ENCODE measurements at regions not wholly inside any gene's neighbourhood (a gene's known extent, or its start where the extent isn't known, plus 50 kb on each side); places are given as distances from the start of the nearest gene placed in this dataset.

DNA sequence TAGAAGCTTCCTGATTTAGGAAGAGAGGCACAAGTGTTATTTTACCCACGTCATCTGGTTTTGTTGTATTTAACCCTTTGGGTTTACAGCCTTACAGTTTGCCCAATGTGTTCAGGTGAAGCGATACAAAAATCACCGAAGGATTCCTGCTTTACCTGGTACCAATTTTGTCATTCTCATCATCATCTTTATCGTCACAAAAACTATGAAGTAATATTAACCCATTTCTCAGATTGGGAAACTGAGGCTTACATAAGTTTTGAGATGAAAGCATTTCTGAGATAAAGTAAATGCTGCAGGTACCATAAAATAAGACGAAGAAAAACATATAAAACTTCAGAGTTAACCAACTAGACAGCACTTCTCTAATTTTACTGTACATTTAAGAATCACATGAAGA lies 370.6 kb upstream of the OR4E1 start:
- no peak for DNase-seq (ENCODE audit: low read depth in 2 of 2)

DNA sequence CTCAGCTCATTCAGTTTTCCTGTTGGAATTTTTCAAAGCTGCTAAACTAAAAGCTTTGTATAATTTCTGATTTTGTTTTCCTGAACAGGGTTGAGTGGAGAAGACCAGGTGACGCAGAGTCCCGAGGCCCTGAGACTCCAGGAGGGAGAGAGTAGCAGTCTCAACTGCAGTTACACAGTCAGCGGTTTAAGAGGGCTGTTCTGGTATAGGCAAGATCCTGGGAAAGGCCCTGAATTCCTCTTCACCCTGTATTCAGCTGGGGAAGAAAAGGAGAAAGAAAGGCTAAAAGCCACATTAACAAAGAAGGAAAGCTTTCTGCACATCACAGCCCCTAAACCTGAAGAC lies 367.1 kb upstream of the OR4E1 start:
- DNase-seq (ENCODE audit: low read depth in 2 of 2) = no peak

DNA sequence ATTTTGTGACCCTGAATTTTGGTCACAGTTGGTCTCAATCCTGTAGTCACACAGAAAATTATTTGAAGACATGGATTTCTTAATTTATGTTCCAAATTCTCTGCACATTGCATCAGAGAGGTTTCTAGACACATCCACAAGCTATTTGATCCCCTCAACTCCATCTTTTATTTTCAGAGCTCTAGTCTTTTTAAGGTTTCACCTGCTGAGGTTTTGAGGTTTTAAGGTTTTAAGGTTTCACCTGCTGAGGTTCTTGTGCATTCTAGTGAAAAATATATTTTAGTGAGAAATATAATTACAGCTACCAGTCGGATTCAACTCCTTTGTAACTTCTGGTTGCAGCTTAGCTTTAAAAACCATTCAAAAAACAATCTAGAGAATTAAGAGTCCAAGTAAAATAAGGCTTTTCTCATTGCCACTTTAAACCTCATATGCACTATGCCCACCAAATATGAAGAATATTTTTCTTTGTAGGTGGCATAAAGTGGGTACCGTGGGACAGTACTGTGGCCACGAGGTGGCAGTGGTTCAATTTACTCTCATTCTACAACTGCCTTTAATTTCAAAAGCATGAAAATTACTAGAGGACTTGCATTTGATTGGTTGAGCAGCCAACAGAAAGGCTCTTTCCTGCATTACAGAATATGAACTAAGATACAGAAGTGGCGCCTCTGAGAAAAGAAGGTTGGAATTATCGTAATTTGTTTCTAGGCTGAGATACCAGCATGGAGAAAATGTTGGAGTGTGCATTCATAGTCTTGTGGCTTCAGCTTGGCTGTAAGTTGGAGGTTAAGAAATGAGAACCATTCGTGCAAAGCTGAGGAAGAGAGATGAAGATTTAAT lies 366.5 kb upstream of the OR4E1 start:
- peak; percentile 10 to 19 for DNase-seq (ENCODE audit: low read depth in 2 of 2)

DNA sequence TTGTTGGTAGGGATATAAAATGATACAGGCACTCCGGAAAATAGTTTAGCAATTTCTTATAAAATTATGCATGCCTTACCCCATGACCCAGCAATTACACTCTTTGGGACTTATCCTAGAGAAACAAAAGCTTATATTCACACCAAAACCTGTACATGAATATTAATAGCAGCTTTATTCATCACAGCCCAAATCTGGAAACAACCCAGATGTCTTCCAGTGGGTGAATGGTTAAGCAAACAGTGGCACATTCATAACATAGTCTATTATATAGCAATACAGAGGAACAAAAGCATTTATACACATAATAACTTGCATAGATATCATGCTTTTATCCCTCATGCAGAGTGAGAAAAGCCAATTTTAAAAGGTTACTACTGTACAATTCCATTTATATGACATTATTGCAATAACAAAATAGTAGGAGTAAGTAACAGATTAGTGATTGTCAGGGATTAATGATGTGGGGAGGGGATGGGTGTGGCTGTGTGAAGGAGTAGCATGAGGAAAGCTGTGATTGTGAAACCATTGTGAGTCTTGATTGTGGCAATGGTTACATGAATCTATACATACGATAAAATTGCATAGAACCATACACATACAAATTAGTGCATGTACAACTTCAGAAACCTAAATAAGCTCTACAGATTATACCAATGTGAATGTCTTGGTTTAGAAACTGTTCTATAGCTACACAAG lies 363.1 kb upstream of the OR4E1 start:
- DNase-seq (ENCODE audit: low read depth in 2 of 2) = no peak

DNA sequence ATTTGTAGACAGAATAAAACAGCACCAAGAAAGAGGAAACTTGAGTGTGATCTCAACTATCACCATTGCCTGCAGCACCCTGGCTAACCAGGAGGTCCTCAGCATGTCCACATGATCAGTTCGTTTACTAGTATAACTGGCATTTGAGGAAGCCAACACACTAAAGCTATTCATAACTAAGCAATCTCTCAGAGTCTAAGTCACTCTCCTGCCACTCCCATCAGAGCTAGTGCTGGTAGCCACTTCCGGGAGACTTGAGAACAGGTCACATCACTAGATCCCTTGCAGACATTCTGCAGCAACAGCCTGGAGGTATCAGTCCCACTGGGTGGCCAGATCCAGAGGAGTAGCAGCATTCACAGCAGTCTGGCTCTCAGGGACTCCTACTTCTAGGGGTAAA lies 352.9 kb upstream of the OR4E1 start:
- DNase-seq (ENCODE audit: low read depth in 2 of 2) = no peak

DNA sequence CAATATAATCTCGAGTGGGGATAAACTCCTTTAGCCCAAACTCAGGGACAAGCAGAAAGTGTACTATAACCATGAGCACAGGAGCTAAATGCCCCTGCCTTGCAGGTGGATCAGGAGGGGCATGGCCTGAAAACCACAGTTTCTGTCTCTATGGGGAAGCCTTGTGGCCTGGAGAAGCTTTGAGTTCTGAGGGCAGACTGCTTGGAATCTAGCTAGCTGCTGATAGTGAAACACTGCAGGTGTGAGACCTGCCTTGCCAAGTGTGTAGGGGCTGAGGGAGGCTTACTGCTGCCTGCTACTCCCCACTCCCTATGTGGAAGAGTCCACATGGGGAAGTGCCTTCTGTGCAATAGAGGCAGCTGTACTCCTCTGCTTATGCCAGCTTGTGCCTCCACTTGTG lies 352.3 kb upstream of the OR4E1 start:
- DNase-seq (ENCODE audit: low read depth in 2 of 2) = no peak

DNA sequence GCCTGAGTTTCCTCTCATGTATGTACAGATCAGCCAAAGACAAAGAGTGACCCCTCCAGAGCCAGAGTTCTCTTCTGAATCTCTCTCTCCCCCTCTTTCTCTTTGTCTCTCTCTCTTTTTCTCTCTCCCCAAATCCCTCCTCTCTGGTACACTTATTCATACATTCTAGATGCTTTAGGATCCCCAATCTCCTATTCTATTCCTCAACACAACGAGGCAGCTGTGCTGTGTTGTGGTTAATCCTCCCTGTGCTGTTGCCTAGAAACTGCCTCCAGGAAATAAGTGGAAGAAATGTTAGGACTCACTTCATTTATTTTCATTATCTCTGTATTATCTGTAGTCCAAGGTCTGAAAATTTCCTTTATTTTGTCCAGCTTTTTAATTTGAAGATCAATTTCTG lies 350.5 kb upstream of the OR4E1 start:
- DNase-seq (ENCODE audit: low read depth in 2 of 2) = no peak

DNA sequence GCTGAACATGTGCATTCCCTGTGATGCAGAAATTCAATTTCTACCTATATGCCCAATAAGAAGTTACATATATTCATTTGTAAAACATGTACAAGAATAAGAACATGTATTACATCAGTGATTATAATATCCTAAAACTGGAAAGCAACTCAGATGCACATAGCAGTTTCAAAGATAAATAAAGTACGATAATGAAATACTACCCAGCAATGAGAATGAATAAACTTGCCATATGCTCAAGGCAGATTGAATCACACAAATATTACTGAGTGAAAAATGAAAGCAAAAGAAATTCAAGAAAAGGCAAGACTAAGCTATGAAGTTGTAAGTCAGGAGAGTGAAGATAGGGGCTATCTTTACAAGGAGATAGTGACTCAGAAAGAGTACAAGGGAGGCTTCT lies 345.3 kb upstream of the OR4E1 start:
- no peak for DNase-seq (ENCODE audit: low read depth in 2 of 2)

DNA sequence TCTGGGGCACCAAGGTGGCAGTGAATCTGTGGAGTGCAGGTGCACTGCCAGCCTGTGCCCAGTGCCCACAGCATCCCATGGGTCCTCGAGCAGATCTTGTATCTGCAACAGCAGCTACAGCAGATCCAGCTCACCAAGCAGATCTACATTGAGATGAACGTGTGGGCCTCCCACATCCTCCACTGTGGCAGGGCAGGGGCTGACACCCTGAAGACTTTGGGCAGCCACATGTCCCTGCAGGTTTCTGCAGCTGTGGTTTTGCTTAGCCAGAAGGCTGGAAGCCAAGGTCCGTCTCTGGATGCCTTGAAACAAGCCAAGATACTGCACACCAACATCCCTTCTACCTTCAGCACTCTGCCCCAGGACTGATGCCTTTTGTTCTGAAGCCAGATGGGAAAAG lies 338.8 kb upstream of the OR4E1 start:
- no peak for DNase-seq (ENCODE audit: low read depth in 2 of 2)

DNA sequence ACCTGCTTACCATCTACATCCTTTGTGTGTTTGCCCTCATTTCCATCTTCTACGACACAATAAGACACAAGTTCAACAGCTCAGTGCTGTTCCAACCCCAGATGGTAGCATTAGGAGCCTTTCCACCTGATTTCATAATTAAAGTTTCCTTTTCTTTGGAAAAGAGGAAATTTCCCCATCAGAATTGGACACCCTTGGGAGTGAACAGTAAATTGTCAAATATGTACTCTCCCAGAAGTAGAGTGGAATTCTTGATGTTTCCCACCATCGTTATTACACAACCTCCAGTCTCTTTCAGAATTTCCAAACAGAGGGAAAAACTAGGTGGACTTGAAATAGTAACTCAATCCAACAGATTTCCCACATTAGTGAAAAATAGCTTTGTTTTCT lies 337.6 kb upstream of the OR4E1 start:
- DNase-seq (ENCODE audit: low read depth in 2 of 2) = no peak

DNA sequence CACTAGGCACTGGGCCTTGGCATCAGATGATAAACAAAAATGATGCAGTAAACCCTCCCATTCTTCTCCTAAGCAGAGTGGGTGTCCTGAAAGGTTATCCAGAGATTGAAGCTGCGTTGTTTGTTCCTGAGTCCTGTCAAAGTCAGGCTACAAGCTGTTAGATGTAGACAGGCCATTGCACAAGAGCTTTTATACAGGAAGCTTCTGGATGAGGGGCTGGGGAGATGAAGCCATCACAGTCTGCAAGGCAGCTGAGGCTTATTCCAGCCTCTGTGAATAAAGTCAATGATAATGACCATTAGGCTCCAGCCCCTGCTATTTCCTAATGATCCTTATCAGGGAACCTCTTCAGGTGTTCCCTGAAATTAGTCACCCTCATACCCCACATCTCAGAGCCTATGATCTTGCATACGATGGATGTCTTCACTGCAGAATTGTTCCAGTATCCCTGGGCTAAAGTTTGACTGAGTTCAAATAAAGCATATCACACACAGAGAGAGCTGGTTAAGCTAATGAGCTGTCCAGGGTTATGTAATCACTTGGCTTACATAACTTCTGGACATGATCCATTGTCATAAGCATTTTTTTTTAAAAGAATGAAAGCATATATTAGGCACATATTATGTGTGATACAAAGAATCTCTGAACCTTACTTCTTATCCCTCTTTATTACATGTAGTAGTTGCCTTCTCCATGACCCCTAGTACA lies 337.1 kb upstream of the OR4E1 start:
- no peak for DNase-seq (ENCODE audit: low read depth in 2 of 2)

DNA sequence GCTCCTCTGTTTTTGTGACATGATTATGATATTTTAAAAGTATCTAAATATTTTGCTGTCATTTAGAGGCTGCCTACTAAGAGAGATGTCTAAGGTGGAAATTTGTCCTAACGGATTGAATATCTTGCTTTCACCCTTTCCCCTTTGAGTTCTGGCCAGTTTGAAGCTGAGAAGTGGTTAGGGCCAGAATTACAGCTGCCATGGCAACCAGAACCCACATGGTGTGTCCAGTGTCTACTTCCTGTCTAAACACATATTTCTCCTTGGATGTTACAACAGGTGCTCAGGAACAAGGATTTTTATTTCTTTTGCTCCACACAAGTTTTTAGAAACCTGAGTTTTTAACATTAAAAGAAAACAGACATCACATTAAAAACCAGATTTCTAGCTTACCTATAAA lies 335.1 kb upstream of the OR4E1 start:
- no peak for DNase-seq (ENCODE audit: low read depth in 2 of 2)

DNA sequence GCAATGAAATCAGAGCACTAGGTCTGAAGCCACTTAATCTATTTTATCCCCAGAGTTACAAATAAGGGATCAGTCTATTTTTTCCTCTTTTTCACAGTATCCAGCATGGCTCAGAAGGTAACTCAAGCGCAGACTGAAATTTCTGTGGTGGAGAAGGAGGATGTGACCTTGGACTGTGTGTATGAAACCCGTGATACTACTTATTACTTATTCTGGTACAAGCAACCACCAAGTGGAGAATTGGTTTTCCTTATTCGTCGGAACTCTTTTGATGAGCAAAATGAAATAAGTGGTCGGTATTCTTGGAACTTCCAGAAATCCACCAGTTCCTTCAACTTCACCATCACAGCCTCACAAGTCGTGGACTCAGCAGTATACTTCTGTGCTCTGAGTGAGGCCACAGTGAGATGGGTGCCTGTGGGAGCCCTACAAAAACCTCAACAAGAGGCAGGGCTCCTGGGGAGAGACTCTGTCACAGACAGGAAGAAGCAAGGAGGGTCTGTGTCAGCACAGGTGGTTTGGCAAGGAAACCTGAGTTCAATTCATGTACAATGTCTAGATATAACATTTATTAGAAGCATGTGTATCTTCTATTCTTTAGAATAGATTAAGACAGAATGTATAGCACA lies 334.3 kb upstream of the OR4E1 start:
- no peak for DNase-seq (ENCODE audit: low read depth in 2 of 2)

DNA sequence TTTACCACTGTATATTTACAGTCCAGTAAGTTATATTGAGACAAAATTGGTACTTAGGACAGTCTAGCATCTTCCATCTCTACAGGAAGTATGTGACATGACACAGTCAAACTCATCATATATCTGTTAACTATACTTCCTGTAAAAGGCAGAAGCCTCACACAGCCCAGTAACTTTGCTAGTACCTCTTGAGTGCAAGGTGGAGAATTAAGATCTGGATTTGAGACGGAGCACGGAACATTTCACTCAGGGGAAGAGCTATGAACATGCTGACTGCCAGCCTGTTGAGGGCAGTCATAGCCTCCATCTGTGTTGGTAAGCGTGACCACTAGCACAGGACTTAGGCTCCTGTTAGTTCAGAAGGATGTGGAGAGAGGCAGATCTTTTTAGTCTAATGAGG lies 333.7 kb upstream of the OR4E1 start:
- DNase-seq (ENCODE audit: low read depth in 2 of 2) = no peak

DNA sequence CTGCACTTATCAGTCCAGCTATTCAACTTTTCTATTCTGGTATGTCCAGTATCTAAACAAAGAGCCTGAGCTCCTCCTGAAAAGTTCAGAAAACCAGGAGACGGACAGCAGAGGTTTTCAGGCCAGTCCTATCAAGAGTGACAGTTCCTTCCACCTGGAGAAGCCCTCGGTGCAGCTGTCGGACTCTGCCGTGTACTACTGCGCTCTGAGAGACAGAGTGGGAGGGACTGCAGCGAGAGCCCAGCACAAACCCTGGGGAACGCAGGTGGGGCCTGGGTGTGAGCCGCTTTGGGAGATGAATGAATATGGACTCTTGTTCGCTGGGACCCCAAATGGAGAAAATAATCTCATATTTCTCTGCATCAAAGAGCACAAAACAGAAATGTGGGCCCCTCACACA lies 329.8 kb upstream of the OR4E1 start:
- no peak for DNase-seq (ENCODE audit: low read depth in 2 of 2)

DNA sequence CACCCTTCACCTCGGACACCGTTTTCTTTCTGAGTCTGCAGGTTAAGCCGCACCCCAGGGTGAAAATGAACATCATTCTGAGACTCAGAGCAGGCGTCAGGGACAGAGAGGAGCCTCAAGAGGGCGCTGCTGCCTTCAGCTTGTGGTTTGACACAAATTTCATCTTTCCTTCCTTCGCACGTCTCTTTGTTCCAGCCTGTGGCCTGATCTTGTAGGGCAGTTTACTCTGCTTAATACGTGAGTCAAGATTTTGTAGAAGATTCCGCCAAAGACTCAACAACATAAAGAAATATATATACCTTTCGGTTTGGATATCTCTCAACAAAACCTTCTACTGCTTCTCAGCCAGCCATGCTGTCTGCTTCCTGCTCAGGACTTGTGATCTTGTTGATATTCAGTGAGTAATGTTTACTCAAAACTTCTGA lies 329.3 kb upstream of the OR4E1 start:
- peak; percentile 60 to 66 for DNase-seq (ENCODE audit: low read depth in 2 of 2)

DNA sequence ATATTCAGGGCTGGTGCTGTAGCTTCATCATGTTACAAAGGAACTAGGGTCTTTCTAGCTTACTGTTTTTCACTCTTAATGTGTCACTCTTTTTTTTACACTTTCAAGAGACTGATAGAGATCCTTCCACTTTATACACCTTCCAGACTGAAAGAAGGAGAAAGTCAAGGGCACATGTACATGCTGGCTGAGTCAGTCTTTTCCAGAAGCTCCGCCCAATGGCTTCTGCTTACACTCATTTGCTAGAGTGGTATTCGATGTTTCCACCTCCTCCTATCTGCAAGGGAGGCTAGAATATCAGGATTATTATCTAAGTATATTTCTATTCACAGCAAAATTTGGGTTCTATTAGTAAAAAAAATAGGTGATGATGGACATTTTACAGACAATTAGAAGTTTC lies 325.8 kb upstream of the OR4E1 start:
- no peak for DNase-seq (ENCODE audit: low read depth in 2 of 2)

DNA sequence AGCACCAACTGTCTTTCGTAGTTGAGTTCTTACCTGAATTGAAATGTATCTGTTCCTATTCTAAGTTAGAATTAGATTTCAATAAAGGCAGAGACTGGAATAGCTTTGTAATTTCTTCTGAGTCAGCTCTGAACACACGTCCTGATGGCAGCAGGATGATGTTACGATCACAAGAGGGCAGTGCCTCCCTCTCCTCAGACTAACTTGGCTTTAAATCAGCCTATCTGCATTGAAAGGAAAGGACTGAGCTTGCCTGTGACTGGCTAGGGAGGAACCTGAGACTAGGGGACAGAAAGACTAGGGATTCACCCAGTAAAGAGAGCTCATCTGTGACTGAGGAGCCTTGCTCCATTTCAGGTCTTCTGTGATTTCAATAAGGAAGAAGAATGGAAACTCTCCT lies 323.7 kb upstream of the OR4E1 start:
- no peak for DNase-seq (ENCODE audit: low read depth in 2 of 2)

DNA sequence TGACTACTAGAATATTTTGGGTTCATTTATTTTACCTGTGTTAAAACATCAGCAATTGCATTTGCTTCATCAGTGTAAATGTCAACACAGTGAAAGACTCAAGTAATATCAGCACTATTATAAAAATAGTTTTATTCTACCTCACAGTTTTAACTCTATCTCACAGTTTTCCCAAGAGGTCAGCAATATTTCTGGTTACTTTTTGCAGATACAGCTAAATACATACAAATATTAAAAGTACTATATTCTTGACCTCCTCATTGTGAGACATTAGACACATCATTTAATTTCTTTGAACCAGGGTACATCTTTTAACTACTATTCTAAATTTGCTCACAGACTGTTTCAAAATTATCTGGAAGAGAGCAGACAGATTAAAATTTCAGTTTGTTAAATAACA lies 321.7 kb upstream of the OR4E1 start:
- no peak for DNase-seq (ENCODE audit: low read depth in 2 of 2)

DNA sequence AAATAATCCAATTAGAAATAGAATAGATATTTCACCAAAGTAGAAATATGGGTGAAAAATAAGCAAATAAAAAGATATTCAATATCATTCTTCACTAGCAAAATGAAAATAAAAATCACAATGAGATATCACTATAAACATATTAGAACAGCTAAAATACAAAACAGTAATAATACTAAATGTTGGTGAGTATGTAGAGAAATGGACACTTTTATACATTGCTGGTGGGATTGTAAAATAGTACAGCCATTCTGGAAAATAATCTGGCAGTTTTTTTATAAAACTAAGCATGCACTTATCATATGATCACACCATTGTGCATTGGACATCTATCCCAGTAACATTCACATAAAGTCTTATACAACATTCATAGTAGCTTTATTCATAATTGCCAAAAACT lies 320.2 kb upstream of the OR4E1 start:
- DNase-seq (ENCODE audit: low read depth in 2 of 2) = no peak

DNA sequence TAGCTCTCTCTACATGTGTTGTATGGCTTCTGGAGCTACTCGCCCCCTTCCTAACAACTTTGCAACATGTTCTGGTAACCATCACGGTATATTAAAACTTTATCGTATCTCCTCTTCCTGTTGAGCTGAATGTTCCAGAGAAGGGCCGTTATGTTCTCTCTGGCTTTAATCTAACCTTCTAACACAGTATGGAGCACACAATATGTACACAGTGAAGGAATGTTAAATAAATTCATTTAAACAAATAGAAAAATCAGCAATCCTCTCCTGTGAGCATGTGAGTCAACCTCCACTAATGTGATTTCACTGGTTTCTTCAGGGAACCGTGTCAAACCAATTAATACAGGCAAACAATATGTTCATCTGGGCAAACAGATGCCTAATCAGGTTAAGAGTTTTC lies 319.5 kb upstream of the OR4E1 start:
- no peak for DNase-seq (ENCODE audit: low read depth in 2 of 2)

DNA sequence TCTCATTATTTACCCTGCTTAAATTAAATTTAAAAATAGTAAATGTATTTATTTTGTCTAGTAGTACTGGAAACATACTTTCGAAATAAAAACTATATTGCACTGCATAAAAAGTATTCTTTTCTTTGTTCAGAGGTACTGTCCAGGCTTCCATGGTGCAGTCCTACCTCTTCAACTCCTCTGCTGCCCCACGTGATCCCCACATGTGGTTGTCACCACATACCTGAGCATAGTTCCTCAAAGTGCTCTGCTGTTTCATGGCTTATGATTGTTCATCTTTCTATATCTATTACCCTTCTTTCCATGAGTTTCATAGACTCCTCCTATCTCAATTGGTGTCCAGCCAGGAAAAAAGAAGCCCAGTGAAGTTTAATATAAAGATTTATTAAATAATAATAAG lies 317.5 kb upstream of the OR4E1 start:
- no peak for DNase-seq (ENCODE audit: low read depth in 2 of 2)

DNA sequence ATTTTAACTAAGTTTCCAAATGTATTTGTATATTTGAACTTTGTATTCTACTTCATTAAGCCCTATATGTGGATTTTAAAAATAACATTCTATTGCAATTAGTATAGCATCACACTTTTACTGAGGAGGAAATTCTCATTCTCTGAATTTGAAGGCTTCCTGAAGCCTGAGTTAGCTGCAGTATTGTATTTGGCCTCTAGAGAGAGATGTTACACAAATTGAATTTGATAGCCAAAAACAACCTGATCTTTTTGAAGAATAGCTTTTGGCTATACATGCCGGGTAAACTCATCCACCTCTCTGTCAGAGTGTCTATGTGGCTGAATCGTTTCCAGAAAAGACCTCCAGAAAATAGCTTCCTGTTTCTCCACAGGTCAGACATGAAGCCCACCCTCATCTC lies 316.5 kb upstream of the OR4E1 start:
- no peak for DNase-seq (ENCODE audit: low read depth in 2 of 2)

Measured in stimulated activated CD4-positive, alpha-beta T cell treated with anti-CD3 and anti-CD28 coated beads, Interleukin-15, amount 100 ng/mL, for 48 hours (primary cell).